ENCODE measurements at regions not wholly inside any gene's neighbourhood (a gene's known extent, or its start where the extent isn't known, plus 50 kb on each side); places are given as distances from the start of the nearest gene placed in this dataset.

DNA sequence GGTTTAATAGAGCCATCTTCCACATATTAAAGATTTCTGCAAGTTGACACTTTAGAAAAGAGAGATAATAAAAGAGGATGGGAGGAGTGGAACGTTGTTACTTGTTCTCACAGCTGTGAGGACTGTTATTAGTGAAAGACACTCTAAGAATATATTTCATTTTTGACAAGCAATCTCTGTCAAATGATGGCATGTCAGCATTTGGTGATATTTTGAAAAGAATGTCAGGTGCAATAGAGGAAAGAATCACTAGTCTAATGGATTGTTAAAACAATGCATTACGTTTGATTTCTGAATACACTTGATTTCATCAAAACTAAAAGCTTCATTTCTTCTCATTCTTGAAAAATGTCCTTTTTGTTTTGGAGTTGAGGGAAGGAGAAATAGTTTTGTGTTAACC is 853.4 kb downstream of the PLA2G4A start:
- TF ChIP-seq, protein P1, sequence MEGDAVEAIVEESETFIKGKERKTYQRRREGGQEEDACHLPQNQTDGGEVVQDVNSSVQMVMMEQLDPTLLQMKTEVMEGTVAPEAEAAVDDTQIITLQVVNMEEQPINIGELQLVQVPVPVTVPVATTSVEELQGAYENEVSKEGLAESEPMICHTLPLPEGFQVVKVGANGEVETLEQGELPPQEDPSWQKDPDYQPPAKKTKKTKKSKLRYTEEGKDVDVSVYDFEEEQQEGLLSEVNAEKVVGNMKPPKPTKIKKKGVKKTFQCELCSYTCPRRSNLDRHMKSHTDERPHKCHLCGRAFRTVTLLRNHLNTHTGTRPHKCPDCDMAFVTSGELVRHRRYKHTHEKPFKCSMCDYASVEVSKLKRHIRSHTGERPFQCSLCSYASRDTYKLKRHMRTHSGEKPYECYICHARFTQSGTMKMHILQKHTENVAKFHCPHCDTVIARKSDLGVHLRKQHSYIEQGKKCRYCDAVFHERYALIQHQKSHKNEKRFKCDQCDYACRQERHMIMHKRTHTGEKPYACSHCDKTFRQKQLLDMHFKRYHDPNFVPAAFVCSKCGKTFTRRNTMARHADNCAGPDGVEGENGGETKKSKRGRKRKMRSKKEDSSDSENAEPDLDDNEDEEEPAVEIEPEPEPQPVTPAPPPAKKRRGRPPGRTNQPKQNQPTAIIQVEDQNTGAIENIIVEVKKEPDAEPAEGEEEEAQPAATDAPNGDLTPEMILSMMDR (conservative IDR thresholded peaks at IDR 0.05; ENCODE audit: low read length) = no peak
- no peak for TF ChIP-seq EZH2phosphoT487 (IDR thresholded peaks at IDR 0.05; ENCODE audit: borderline replicate concordance, low read depth, low read length)

All from OCI-LY7 (cell line).